ENCODE measurements at regions not wholly inside any gene's neighbourhood (a gene's known extent, or its start where the extent isn't known, plus 50 kb on each side); places are given as distances from the start of the nearest gene placed in this dataset.

GRCh38 chr10:36802490-36803153 is 322.8 kb upstream of the ANKRD30A start:
- TF ChIP-seq CTCF (IDR thresholded peaks at IDR 0.05) = no peak
- no peak for TF ChIP-seq EZH2 (IDR thresholded peaks at IDR 0.05; ENCODE audit: borderline replicate concordance, insufficient read depth, low read depth, low read length, poor library complexity, severe bottlenecking)

Measured in B cell (primary cell).